ENCODE measurements at regions not wholly inside any gene's neighbourhood (a gene's known extent, or its start where the extent isn't known, plus 50 kb on each side); places are given as distances from the start of the nearest gene placed in this dataset.

DNA sequence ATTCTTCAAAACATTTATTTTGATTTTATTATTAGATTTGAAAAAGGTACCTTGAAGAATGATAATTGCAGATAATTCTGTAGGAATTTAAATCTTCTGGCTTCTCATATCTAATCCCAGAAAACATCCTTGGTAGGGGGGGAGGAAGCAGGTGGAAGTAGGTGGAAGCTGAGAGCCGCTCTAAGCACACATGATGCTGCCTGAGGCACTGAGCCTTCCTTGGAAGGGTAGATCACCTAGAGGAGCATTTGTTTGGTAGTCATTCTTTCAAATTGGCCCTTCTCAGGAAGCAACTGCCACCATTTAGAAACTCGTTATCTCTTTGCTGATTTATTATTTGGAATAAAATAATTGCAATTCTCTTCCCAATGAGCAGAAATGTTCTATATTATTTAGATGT is 623.3 kb downstream of the CD109 start:
- TF ChIP-seq, protein P1, sequence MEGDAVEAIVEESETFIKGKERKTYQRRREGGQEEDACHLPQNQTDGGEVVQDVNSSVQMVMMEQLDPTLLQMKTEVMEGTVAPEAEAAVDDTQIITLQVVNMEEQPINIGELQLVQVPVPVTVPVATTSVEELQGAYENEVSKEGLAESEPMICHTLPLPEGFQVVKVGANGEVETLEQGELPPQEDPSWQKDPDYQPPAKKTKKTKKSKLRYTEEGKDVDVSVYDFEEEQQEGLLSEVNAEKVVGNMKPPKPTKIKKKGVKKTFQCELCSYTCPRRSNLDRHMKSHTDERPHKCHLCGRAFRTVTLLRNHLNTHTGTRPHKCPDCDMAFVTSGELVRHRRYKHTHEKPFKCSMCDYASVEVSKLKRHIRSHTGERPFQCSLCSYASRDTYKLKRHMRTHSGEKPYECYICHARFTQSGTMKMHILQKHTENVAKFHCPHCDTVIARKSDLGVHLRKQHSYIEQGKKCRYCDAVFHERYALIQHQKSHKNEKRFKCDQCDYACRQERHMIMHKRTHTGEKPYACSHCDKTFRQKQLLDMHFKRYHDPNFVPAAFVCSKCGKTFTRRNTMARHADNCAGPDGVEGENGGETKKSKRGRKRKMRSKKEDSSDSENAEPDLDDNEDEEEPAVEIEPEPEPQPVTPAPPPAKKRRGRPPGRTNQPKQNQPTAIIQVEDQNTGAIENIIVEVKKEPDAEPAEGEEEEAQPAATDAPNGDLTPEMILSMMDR (IDR thresholded peaks at IDR 0.05 in 4 of 5, conservative IDR thresholded peaks at IDR 0.05 in 1 of 5): no peak
- no peak for TF ChIP-seq POLR2A (IDR thresholded peaks at IDR 0.05)
